ENCODE measurements at regions not wholly inside any gene's neighbourhood (a gene's known extent, or its start where the extent isn't known, plus 50 kb on each side); places are given as distances from the start of the nearest gene placed in this dataset.

DNA sequence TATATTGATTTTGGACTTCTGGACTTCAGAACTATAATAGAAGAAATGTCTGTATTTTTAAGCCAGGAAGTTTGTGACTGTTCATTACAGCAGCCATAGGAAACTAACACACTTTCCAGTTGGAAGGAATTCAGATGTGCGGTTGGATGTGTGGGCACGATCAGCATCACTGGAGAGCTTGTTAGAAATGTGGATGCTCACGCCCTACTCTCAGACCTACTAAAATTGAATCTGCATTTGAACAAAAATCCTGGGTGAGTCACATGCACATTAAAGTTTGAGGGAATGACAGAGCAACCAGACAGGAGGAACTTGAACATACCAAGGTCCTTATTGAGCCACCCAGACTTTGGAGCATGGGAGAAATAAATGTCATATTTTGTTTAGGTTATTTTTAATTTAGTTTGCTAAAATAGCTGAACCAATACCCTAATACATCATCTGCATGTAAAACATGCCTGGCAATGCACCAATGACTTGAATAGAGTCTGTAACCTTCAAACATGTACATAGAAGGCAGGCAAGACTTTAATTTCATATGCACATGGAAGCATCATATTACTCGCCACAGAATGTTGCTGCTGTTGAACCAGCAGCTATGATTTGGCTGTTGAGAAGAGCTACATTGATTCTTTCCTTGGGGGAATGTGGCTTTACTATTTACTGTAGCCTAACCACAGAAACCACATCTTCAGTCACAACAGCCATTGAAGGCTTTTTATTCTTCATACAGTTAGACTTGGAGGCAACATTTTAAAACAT is 346.2 kb downstream of the BARHL2 start:
- H3K27ac Mint-ChIP-seq: no peak overlapping the region
- TF ChIP-seq, protein P1, sequence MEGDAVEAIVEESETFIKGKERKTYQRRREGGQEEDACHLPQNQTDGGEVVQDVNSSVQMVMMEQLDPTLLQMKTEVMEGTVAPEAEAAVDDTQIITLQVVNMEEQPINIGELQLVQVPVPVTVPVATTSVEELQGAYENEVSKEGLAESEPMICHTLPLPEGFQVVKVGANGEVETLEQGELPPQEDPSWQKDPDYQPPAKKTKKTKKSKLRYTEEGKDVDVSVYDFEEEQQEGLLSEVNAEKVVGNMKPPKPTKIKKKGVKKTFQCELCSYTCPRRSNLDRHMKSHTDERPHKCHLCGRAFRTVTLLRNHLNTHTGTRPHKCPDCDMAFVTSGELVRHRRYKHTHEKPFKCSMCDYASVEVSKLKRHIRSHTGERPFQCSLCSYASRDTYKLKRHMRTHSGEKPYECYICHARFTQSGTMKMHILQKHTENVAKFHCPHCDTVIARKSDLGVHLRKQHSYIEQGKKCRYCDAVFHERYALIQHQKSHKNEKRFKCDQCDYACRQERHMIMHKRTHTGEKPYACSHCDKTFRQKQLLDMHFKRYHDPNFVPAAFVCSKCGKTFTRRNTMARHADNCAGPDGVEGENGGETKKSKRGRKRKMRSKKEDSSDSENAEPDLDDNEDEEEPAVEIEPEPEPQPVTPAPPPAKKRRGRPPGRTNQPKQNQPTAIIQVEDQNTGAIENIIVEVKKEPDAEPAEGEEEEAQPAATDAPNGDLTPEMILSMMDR (IDR thresholded peaks at IDR 0.05): no peak
- peaks cover 2% of the 10 kb centered on the region; the same call in 1 of the 2 replicates for H3K27me3 Mint-ChIP-seq (ENCODE audit: insufficient read depth)
- H3K36me3 Mint-ChIP-seq (ENCODE audit: low read depth): no peaks in the 10 kb centered on the region
- H3K4me1 Mint-ChIP-seq (ENCODE audit: low read depth): no peaks in the 10 kb centered on the region
- no peak overlapping the region for H3K4me3 Mint-ChIP-seq
- no peak for DNase-seq
- H3K9me3 Mint-ChIP-seq: peaks cover 45% of the 10 kb centered on the region

- no peak overlapping the region for H3K4me3 Mint-ChIP-seq
- TF ChIP-seq, protein P1 (IDR thresholded peaks at IDR 0.05): no peak
- no peaks in the 10 kb centered on the region for H3K36me3 Mint-ChIP-seq (ENCODE audit: low read depth)
- H3K27me3 Mint-ChIP-seq (ENCODE audit: insufficient read depth): no peaks in the 10 kb centered on the region
- H3K27ac Mint-ChIP-seq: no peak overlapping the region
- H3K9me3 Mint-ChIP-seq: peaks cover 31% of the 10 kb centered on the region
- no peak for DNase-seq
- H3K4me1 Mint-ChIP-seq (ENCODE audit: low read depth): no peaks in the 10 kb centered on the region
Observed at GRCh38 chr1:90362163-90362562, 354.9 kb downstream of the BARHL2 start.

GRCh38 chr1:90361026-90361425 is 356.1 kb downstream of the BARHL2 start:
- Mint-ChIP-seq H3K4me3 (no peak overlapping the region), H3K9me3 (peaks cover 28% of the 10 kb centered on the region), H3K27me3 (ENCODE audit: insufficient read depth) (no peaks in the 10 kb centered on the region), H3K36me3 (ENCODE audit: low read depth) (no peaks in the 10 kb centered on the region), H3K4me1 (ENCODE audit: low read depth) (no peaks in the 10 kb centered on the region), H3K27ac (no peak overlapping the region)
- DNase-seq: no peak
- TF ChIP-seq, protein P1 (IDR thresholded peaks at IDR 0.05): no peak

- DNase-seq: no peak
- no peaks in the 10 kb centered on the region for H3K27me3 Mint-ChIP-seq (ENCODE audit: insufficient read depth)
- no peaks in the 10 kb centered on the region for H3K4me1 Mint-ChIP-seq (ENCODE audit: low read depth)
- H3K36me3 Mint-ChIP-seq (ENCODE audit: low read depth): no peaks in the 10 kb centered on the region
- H3K4me3 Mint-ChIP-seq: no peak overlapping the region
- no peak overlapping the region for H3K27ac Mint-ChIP-seq
- TF ChIP-seq, protein P1 (IDR thresholded peaks at IDR 0.05): no peak
- H3K9me3 Mint-ChIP-seq: peaks cover 36% of the 10 kb centered on the region
Observed at GRCh38 chr1:90359994-90360393, 357.1 kb downstream of the BARHL2 start.

- H3K27ac Mint-ChIP-seq: no peak overlapping the region
- TF ChIP-seq, protein P1 (IDR thresholded peaks at IDR 0.05): no peak
- no peak overlapping the region for H3K4me3 Mint-ChIP-seq
- peaks cover 38% of the 10 kb centered on the region for H3K9me3 Mint-ChIP-seq
- no peaks in the 10 kb centered on the region for H3K36me3 Mint-ChIP-seq (ENCODE audit: low read depth)
- no peak for DNase-seq
- no peaks in the 10 kb centered on the region for H3K4me1 Mint-ChIP-seq (ENCODE audit: low read depth)
- no peaks in the 10 kb centered on the region for H3K27me3 Mint-ChIP-seq (ENCODE audit: insufficient read depth)
Observed at GRCh38 chr1:90358448-90358847, 358.7 kb downstream of the BARHL2 start.

Measured in HFFc6 (cell line).